ENCODE measurements at regions not wholly inside any gene's neighbourhood (a gene's known extent, or its start where the extent isn't known, plus 50 kb on each side); places are given as distances from the start of the nearest gene placed in this dataset.

GRCh38 chr9:12271421-12271891 is 421.7 kb upstream of the TYRP1 start:
- TF ChIP-seq CTCF (IDR thresholded peaks at IDR 0.05) = no peak
- TF ChIP-seq POLR2A (IDR thresholded peaks at IDR 0.05) = no peak

GRCh38 chr9:12272471-12273120 is 420.6 kb upstream of the TYRP1 start:
- no peaks in the 10 kb centered on the region for H3K9me3 ChIP-seq (replicated peaks in 1 of 3)
- no peaks in the 10 kb centered on the region for H3K27me3 ChIP-seq
- WGBS, 4 donors = 41 to 56% (median 44%) methylated on average over 2 of the region's 2 CpGs
- no peak for DNase-seq
- intact Hi-C loops (cut with DNase I) = no loop called here
- no peaks in the 10 kb centered on the region for H3K36me3 ChIP-seq (replicated peaks in 1 of 2)
- TF ChIP-seq CTCF (IDR thresholded peaks at IDR 0.05) (no peak), POLR2A (IDR thresholded peaks at IDR 0.05) (no peak)
- no peaks in the 10 kb centered on the region for H3K4me1 ChIP-seq (replicated peaks in 1 of 2)
- no peak overlapping the region for H3K4me3 ChIP-seq
- no peak overlapping the region for H3K27ac ChIP-seq

More at GRCh38 chr9:12271421-12271891, 421.7 kb upstream of the TYRP1 start:
- Histone ChIP-seq H3K36me3 (replicated peaks in 1 of 2) (no peaks in the 10 kb centered on the region), H3K27ac (no peak overlapping the region), H3K4me3 (no peak overlapping the region), H3K9me3 (replicated peaks in 1 of 3) (no peaks in the 10 kb centered on the region), H3K27me3 (no peaks in the 10 kb centered on the region), H3K4me1 (replicated peaks in 1 of 2) (no peaks in the 10 kb centered on the region)
- intact Hi-C loops (cut with DNase I) = no loop called here
- WGBS, 4 donors = 59 to 79% (median 76%) methylated on average over 3 of the region's 3 CpGs
- no peak for DNase-seq

- no peaks in the 10 kb centered on the region for H3K27me3 ChIP-seq
- 58 to 64% (median 59%) methylated on average over 2 of the region's 2 CpGs for WGBS, 4 donors
Measured at GRCh38 chr9:12274577-12274976, 418.6 kb upstream of the TYRP1 start.

GRCh38 chr9:12276505-12276904 is 416.7 kb upstream of the TYRP1 start:
- H3K36me3 ChIP-seq (replicated peaks in 1 of 2) = no peaks in the 10 kb centered on the region
- H3K4me3 ChIP-seq = no peak overlapping the region
- no peaks in the 10 kb centered on the region for H3K27me3 ChIP-seq
- WGBS, 4 donors = 75 to 86% (median 78%) methylated on average over 1 of the region's 1 CpG
- TF ChIP-seq POLR2A (IDR thresholded peaks at IDR 0.05) (no peak), CTCF (IDR thresholded peaks at IDR 0.05) (no peak)
- H3K9me3 ChIP-seq (replicated peaks in 1 of 3) = no peaks in the 10 kb centered on the region
- no peak for DNase-seq
- no peaks in the 10 kb centered on the region for H3K4me1 ChIP-seq (replicated peaks in 1 of 2)
- intact Hi-C loops (cut with DNase I) = no loop called here
- H3K27ac ChIP-seq = no peak overlapping the region

More at GRCh38 chr9:12274577-12274976, 418.6 kb upstream of the TYRP1 start:
- Histone ChIP-seq H3K9me3 (replicated peaks in 1 of 3) (no peaks in the 10 kb centered on the region), H3K36me3 (replicated peaks in 1 of 2) (no peaks in the 10 kb centered on the region), H3K27ac (no peak overlapping the region), H3K4me3 (no peak overlapping the region), H3K4me1 (replicated peaks in 1 of 2) (no peaks in the 10 kb centered on the region)
- intact Hi-C loops (cut with DNase I) = no loop called here
- no peak for TF ChIP-seq CTCF (IDR thresholded peaks at IDR 0.05)
- TF ChIP-seq POLR2A (IDR thresholded peaks at IDR 0.05) = no peak
- no peak for DNase-seq
